Heart left ventricle (tissue), 13 donors: ENCODE measurements at regions not wholly inside any gene's neighbourhood (a gene's known extent, or its start where the extent isn't known, plus 50 kb on each side); places are given as distances from the start of the nearest gene placed in this dataset.

ENCODE experiments used
- POLR2A ChIP-seq, 2 donors: fragments of 450-650 bp; IDR thresholded peaks; one replicate each; pipeline ENCODE4 v1.6.1; 2017; ENCODE audit warnings: antibody characterized with exemption in 2 of 2, mild to moderate bottlenecking in 2 of 2, moderate library complexity in 2 of 2
- TF ChIP-seq, protein P1 (sequence below), 12 donors: fragments of 200-600 bp; sonication (generic) in 4 of 12; IDR thresholded peaks; one replicate each; pipeline versions ENCODE4 v1.5.0 to v1.8.0; 2018 to 2022; ENCODE audit warnings: antibody characterized with exemption in 12 of 12, mild to moderate bottlenecking in 5 of 12
- donor health status: ischemic (EF 13 %, LVEDD 7.1; RV severe dilation, severe dysfunction).
- donor health status: DM: no; HTN: yes; CAD: no.
- donor health status: DM: no; HTN: no; CAD: no.
- donor health status: ischemic (EF 25% LVEDD 6.9; RV normal size, moderate dysfunction).
- donor health status: ischemic (EF 25% LVEDD 5.7; RV mildly dilated, moderate dysfunction).
- donor health status: ischemic (EF 35%, LVEDD 5.7; RV mildly dilated, moderate dysfunction).
- donor health status: nonischemic (EF 11% LVEDD 7.7; RV severe dilation, severe dysfunction).
- donor health status: DM: yes; HTN: yes; CAD: no.
- donor health status: PGD.
- donor health status: ischemic (EF 29% LVEDD 5.4; RV normal size, mild dysfunction).
- donor health status: nonischemic (EF 23%, LVEDD 6.1; RV moderate dilation, normal function).

GRCh38 chr7:155223021-155223420, 74.7 kb upstream of the INSIG1 start:
- TF ChIP-seq, protein P1, sequence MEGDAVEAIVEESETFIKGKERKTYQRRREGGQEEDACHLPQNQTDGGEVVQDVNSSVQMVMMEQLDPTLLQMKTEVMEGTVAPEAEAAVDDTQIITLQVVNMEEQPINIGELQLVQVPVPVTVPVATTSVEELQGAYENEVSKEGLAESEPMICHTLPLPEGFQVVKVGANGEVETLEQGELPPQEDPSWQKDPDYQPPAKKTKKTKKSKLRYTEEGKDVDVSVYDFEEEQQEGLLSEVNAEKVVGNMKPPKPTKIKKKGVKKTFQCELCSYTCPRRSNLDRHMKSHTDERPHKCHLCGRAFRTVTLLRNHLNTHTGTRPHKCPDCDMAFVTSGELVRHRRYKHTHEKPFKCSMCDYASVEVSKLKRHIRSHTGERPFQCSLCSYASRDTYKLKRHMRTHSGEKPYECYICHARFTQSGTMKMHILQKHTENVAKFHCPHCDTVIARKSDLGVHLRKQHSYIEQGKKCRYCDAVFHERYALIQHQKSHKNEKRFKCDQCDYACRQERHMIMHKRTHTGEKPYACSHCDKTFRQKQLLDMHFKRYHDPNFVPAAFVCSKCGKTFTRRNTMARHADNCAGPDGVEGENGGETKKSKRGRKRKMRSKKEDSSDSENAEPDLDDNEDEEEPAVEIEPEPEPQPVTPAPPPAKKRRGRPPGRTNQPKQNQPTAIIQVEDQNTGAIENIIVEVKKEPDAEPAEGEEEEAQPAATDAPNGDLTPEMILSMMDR (IDR thresholded peaks at IDR 0.05): no peak
- TF ChIP-seq POLR2A (IDR thresholded peaks at IDR 0.05): no peak
